ENCODE measurements at regions not wholly inside any gene's neighbourhood (a gene's known extent, or its start where the extent isn't known, plus 50 kb on each side); places are given as distances from the start of the nearest gene placed in this dataset.
"Not testable (repeated sequence)": the region's sequence is repeated elsewhere in the genome, so short reads cannot be mapped to it uniquely, and the experiment has no call there.

DNA sequence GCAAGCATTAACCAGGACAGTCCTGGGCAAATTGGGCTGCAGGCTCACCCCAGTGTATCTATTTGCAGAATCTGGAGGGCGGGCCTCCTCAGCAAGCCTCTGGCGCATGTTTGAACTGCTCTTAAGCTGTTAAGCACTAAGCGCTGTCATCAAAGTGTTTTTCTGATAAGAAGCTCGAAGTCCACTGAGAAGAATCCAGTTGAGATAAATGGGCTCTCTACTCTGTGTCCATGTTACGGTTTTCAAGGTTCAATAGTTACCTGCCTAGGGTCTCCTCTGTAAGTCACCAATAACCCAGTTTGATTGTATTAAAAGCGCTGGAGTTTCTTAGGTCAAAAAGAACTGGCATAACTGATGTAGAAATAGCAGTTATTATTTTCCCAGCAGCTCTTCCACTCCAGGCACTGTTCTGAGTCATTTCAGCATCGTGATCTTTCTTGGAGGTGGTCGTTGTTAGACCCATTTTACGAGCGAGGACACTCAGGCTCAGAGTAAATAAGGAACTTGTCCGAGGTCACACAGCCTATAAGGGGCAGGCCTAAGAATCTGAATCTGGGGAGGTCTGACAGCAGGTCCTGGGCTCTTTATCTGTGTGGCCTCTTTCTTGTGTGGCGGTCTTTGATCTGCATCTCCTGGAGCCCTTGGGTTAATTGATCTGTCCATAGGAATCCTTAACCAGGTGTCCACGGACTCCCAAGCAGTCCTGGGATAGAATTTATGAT, 207.4 kb upstream of the ZNF217 start:
- DNase-seq (ENCODE audit: low read depth) = no peak

DNA sequence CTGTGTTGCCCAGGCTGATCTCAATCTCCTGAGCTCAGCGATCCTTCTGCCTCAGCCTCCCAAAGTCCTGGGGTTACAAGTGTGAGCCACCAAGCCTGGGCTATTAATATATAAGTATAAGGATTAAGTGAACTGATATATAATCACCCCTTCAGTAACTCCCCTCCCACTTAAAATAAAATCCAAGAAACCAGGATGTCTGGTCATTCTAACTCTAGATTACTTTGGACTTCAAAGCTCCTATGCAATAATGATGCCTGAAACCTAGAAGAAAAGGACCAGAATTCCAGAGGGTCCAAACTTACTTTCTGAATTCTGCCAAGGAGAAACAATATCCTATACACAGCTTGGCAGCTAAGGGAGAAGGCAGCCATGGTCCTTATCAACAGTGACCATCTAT, 206.8 kb upstream of the ZNF217 start:
- no peak for DNase-seq (ENCODE audit: low read depth)

DNA sequence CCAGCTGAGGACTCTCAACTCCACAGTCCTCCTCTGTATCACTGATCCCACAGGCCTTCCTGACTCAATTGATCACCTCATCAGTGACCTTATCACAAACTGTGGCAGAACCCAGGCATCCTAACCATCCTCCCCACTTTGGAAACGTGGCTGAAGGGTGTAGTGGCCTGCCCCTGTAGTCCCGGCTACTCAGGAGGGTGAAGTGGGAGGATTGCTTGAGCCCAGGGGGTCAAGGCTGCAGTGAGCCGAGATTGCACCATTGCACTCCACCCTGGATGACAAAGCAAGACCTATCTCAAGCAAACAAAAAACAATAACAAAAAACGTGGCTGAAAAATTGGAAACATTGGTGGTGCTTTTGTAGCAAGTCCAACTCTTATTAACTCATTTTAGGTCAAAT, 203.4 kb upstream of the ZNF217 start:
- no peak for DNase-seq (ENCODE audit: low read depth)

DNA sequence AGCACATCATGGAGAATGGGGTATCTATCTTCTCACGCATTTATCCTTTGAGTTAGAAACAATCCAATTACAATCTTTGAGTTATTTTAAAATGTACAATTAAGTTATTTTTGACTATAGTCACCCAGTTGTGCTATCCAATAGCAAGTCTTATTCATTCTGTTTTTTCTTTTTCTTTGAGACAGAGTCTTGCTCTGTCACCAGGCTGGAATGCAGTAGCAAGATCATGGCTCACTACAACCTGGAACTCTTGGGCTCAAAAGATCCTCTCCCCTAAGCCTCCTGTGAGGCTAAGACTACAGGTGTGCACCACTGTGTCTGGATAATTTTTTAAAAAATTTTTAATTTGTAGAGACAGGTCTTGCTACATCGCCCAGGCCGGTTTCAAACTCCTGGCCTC, 201.5 kb upstream of the ZNF217 start:
- DNase-seq (ENCODE audit: low read depth) = no peak

DNA sequence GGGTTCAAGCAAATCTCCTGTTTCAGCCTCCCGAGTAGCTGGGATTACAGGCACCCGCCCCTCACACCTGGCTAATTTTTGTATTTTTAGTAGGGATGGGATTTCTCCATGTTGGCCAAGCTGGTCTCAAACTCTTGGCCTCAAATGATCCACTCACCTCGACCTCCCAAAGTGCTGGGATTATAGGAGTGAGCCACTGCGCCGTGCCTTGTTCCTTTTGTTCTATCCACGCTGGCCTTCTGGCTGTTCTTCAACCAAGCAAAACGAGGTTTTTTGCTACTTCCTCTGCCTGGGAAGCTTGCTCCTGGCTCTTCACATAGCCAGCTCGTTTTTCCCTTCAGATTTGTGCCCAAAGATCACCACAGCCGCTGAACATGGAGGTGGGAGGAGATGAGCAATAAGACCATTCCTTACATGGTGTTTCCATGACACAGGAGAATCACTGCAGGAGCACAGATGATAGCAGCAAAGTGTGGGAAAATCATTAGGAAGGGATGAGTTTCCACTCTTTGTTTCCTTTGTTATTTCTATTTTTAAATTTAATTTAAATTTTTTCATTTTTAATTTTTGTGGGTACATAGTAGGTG, 201.0 kb upstream of the ZNF217 start:
- no peak for DNase-seq (ENCODE audit: low read depth)

DNA sequence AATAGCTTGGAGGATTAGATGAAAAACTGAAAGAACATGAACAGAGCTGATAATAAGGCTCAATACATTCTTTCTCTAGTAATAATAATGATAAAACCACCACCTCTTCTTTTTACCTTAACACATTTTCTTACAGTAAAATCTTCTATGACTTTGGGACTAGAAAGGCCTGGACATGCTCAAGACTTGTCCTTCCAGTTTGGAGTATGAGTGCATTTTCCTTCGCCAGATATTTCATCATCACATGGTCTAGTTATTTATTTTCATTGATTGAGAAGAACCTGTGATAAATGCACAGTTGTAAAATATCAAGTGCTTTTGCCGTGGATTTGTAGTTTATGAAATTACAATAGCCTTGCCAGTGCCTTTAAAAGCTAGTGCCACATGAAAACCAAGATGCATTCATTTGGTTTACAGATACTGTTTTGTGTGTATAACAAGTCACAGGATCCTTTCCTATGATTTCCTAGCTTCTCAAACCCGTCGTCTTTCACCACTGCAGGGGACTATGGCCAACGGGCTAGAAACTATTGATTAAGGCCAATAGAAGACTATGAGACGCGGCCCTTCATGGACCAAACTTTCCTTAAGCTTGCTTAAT, 200.2 kb upstream of the ZNF217 start:
- DNase-seq (ENCODE audit: low read depth) = no peak

DNA sequence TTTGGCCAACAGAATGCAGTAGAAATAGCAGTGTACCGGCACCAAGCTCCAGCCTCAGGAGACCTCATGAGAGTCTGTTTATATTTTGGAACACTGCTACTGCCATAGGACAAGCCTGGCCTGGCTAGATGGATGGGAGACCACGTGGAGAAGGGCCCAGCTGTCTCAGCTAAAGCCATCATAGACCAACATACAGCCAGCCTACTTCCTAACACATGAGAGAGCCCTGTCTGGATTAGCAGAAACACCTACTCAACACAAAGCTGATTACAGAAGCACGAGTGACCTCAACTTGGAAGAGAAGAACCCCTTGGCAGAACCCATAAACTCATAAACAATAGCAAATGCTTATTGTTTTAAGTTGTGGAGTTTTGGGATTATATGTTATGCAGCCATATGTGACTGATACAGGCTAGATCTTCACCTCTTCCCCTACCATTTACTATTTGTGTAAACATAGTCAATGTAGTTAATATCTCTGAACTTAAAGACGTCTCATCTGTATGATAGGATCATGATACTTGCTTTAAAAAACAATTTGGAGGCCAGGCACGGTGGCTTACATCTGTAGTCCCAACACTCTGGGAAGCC, 199.4 kb upstream of the ZNF217 start:
- DNase-seq (ENCODE audit: low read depth) = no peak

DNA sequence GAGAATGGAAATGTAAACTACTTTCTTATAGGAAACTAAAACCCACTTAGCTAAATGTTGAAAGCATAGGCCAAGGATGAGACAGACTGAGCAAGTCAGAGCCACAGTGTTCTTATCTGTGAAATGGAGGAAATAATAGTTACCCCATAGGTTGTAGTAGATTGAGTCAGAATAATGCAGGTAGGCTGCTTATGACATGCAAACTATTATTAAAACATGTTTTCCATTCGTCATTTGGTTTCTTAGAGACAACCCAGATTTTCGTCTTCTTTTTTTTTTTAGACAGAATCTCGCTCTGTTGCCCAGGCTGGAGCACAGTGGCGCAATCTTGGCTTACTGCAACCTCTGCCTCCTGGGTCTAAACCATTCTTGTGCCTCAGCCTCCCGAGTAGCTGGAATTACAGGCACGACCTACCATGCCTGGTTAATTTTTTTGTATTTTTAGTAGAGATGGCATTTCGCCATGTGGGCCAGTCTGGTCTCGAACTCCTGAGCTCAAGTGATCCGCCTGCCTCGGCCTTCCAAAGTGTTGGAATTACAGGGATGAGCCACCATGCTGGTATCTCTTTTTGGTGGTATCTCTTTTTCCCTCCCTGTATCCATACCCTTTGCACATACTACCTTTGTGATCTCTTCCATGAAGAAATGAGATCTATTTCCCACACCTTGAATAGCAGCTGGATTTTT, 196.5 kb upstream of the ZNF217 start:
- DNase-seq (ENCODE audit: low read depth) = no peak

DNA sequence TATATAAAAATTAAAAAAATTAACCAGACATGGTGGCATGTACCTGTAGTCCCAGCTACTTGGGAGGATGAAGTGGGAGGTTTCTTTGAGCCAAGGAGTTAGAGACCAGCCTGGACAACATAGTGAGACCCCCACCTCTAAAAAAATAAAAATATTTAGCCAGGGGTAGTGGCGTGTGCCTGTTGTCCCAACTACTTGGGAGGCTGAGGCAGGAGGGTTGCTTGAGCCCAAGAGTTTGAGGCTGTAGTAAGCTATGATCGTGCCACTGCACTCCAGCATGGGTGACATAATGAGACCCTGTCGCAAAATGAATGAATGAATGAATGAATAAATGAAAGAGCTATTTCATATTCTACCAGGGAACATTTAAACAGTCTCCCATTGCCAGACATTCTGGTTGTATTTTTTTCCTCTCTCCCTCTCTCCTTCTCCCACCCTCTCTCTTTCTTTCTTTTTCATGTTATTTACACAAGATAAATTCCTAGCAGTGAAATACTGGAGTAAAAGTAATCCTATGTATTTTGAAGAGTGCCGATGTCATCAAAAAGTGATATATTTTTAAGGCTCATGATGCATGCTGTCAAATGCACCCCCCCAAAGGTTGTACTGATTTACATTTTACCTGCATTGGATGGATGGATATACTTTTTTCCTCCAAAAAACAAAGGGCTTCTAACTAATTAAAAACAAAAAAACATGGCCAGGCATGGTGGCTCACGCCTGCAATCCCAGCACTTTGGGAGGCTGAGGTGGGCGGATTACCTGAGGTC, 194.8 kb upstream of the ZNF217 start:
- no peak for DNase-seq (ENCODE audit: low read depth)

DNA sequence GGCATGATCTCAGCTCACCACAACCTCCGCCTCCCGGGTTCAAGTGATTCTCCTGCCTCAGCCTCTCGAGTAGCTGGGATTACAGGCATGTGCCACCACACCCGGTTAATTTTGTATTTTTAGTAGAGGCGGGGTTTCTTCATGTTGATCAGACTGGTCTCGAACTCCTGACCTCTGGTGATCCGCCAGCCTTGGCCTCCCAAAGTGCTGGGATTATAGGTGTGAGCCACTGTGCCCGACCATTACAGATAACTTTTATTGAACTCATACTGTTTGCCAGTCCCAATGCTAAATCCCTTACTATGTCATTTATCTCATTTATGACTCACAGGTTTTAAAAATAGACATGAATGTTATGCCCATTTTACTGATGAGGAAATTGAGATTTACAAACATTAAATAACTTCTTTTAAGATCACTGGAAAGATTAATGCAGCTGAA, 193.9 kb upstream of the ZNF217 start:
- DNase-seq (ENCODE audit: low read depth) = not testable (repeated sequence)

DNA sequence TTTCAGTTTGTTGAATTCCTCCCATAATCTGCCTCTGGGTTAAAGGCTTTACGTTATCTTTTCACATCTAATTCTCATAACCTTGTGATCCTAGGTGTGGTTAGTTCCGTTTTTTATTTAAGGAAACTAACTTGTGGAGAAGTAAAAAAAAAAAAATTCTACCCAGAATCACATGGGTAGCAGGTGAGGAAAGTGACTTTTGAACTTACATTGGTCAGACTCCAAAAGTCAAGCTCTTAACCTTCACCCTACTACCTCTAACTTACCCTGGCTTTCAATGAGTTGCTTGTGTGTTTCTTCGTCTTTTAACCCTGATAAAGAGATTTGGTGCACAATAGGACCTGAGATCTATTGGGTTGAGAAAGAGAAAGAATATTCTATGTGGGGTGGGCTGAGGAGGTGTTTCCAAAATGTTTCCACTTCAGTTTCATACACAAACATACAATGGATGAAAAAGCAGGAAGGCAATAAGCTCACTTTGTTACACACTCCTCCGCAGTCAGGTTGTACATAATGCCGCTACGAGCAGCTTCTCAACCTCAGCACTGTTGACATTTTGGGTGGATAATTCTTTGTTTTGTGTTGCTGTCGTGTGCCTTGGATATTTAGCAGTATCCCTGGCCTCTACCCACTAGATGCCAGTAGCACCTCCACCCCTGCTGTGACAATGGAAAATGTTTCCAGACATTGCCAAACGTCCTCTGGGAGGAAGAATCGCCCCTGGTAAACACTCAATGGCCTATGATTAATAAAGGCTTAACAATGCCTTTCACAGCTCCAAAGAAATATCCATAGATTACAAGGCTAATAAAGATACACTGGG, 193.0 kb upstream of the ZNF217 start:
- DNase-seq (ENCODE audit: low read depth) = no peak

DNA sequence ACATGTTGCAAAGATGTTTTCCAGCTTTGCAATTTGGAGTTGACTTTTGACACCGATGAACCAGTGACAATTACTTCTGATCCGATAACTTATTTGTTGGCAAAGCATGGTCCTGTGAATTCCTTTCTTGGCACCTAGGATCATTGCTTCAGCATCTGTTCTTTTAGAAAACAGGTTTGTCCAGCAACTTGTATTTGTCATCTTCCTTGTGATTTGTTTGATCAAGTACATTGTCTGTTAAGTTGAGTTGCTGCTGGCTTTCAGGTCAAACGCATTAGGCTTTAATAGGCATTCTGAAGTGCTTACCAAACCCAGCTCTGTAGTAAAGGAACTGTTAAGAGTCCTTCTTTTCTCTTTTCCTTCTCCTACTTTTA, 192.4 kb upstream of the ZNF217 start:
- no peak for DNase-seq (ENCODE audit: low read depth)

DNA sequence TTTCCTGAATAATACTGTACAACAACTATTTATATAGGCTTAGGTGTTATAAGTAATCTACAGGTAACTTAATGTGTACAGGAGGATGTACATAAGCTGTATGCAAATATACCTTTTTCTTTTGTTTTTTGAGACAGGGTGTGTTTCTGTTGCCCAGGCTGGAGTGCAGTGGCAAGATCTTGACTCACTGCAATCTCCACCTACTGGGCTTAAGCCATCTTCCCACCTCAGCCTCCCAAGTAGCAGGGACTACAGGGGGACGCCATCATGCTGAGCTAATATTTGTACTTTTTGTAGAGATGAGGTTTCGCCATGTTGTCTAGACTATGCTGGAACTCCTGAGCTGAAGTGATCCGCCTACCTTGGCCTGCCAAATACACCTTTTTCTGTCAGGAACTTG, 191.7 kb upstream of the ZNF217 start:
- DNase-seq (ENCODE audit: low read depth) = no peak

DNA sequence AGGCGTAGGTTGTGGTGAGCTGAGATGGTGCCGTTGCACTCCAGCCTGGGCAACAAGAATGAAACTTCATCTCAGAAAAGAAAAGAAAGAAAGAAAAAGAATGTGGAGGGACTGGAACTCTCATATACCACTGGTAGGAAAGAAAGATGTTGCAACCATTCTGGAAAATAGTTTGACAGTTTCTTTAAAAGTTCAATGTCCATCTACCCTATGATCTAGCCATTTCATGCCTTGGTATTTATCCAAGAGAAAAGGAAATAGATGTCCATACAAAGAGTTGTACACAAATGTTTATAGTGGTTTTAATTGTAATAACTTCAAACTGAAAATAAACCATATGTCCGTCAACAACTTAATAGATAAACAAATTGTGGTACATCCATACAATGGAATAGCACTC, 190.1 kb upstream of the ZNF217 start:
- DNase-seq (ENCODE audit: low read depth) = no peak

DNA sequence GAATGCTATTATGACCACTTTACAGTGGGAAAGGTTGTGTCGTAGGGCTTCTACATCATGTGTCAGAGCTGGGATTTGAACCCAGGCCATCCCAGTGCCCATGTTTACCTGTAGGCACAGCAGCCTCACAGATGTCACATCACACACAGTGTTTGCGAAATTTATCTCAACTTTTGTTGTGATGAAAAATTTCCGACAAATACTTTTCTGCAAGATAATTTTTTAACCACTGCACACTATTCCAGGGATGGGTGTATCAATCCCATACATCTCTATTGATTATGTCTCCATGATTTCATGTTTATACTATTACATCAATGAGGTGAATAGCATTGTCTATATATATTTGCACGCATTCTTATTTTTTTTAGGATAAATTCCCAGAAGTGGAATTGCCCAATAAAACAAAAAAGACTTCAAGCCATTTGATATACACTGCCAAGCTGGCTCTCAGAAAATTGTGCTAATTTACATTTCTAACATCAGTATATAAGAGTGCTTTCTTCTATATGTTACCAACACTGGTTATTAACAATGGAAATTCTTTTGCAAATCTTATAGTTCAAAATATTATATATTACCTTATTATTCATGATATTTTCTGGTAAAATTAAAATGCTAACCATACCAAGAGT, 189.1 kb upstream of the ZNF217 start:
- no peak for DNase-seq (ENCODE audit: low read depth)

DNA sequence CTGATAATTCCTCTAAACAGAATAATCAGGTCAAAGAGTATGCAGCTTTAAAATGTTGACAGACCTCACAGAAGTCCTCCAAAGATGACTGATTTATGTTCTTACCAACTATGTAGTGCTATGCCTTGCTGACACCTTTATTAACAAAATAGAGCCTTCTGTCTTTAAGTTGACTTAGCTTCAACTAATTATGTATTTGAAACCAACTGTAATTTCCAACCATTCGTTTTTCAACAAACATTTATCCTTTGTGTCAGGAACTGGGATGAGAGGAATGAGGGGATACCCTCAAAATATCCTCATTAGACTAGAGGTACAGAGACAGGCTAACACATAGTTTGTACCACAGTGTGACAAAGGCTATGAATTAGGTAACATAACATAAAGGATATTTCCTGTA, 186.2 kb upstream of the ZNF217 start:
- DNase-seq (ENCODE audit: low read depth) = no peak

DNA sequence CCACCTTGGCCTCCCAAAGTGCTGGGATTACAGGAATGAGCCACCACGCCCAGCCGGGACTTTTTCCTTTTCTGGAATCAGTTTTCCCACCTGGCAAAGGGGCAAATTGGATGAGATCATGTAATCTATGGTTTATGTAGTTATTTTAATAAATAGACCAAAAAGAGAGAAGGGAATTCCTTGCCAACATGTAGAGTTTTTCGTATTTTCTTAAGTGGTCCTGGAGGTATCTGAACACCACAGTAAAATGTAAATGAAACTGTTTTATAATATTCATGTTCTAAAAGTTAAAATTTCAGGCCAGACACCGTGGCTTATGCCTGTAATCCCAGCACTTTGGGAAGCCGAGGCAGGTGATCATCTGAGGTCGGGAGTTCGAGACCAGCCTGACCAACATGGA, 185.1 kb upstream of the ZNF217 start:
- no peak for DNase-seq (ENCODE audit: low read depth)

DNA sequence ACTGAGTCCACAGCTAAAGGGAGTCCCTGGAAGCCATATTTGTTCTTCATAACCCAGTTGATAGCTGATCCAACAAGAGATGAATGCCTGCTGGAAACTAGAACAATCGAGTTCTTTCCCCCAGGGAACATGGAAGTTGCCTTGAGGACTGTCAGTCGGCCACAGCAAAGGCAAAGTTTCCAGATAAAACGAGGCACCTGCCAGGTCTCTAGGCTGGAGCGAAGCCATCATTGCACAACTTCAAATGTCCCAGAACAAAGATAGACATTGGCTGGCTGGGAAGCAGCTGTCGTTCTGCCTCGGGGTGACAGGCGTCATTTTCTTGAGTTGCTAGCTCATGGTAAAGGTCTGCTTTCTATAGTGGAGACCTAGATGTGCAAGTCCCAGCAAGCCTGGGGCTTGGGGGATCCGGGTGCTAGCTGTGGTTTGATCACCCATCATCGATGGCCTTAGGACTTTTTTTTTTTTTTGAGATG, 184.4 kb upstream of the ZNF217 start:
- no peak for DNase-seq (ENCODE audit: low read depth)

DNA sequence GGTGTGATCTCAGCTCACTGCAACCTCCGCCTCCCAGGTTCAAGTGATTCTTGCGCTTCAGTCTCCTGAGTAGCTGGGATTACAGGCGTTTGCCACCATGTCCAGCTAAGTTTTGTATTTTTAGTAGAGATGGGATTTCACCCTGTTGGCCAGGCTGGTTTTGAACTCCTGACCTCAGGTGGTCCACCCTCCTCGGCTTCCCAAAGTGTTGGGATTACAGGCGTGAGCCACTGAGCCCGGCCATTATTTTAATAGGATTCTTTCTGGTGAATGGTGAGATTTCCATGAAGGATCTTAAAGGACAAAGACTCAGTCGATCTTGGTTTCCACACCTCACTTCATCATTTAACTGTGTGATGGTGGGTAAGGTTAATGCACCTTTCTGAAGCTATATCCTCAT, 183.8 kb upstream of the ZNF217 start:
- DNase-seq (ENCODE audit: low read depth) = not testable (repeated sequence)

DNA sequence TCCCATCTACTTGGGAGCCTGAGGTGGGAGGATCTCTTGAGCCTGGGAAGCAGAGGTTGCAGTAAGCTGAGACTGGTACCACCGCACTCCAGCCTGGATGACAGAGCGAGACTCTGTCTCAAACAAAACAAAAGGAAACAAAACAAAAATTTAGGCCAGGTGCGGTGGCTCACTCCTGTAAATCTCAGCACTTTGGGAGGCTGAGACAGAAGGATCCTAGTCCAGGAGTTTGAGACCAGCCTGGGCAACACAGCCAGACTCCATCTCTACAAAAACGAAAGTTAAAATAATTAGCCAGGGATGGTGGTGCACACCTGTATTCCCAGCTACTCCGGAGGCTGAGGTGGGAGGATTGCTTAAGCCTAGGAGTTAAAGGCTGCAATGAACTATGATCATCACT, 183.2 kb upstream of the ZNF217 start:
- no peak for DNase-seq (ENCODE audit: low read depth)
